OCI-LY1 (cell line): ENCODE measurements at regions not wholly inside any gene's neighbourhood (a gene's known extent, or its start where the extent isn't known, plus 50 kb on each side); places are given as distances from the start of the nearest gene placed in this dataset.

Source experiments
- H2AFZ ChIP-seq: fragments of 200-600 bp; sonication (generic), shearing (Covaris generic); 2 replicates; pipeline ENCODE4 v1.6.0; 2014; ENCODE audit warnings: antibody characterized with exemption, mild to moderate bottlenecking, low read length
- H3F3A ChIP-seq: fragments of 200-600 bp; sonication (generic), shearing (Covaris generic); 2 replicates; pipeline ENCODE4 v1.6.0; 2014; ENCODE audit warnings: mild to moderate bottlenecking, antibody characterized with exemption, low read length, moderate library complexity; ENCODE audit not compliant: insufficient read depth
- H3K27ac ChIP-seq: fragments of 200-600 bp; sonication (generic); 2 replicates; pipeline ENCODE4 v1.5.1; 2014; ENCODE audit warnings: low read length, mixed run types, mild to moderate bottlenecking, low read depth; ENCODE audit not compliant: poor library complexity, severe bottlenecking
- H3K27me3 ChIP-seq: fragments of 200-600 bp; sonication (generic); 2 replicates; pipeline ENCODE4 v1.6.0; 2014; ENCODE audit warnings: antibody characterized with exemption, mild to moderate bottlenecking, low read length, moderate library complexity; ENCODE audit not compliant: insufficient read depth
- H3K36me3 ChIP-seq: fragments of 200-600 bp; sonication (generic); 2 replicates; pipeline ENCODE4 v1.6.1; 2014; ENCODE audit warnings: mild to moderate bottlenecking, antibody characterized with exemption, low read length, moderate library complexity, mixed read lengths; ENCODE audit not compliant: insufficient read depth
- H3K4me1 ChIP-seq: fragments of 200-600 bp; sonication (generic); 2 replicates; pipeline ENCODE4 v1.5.1; 2014; ENCODE audit warnings: mild to moderate bottlenecking, low read length, moderate library complexity; ENCODE audit not compliant: insufficient read depth, severe bottlenecking
- H3K4me2 ChIP-seq: fragments of 200-600 bp; sonication (generic), shearing (Covaris generic); 2 replicates; pipeline ENCODE4 v1.6.1; 2014; ENCODE audit warnings: low read length
- H3K4me3 ChIP-seq: fragments of 200-600 bp; sonication (generic); 2 replicates; pipeline ENCODE4 v1.5.1; 2014; ENCODE audit warnings: low read length, low read depth, mild to moderate bottlenecking, mixed read lengths; ENCODE audit not compliant: poor library complexity, severe bottlenecking
- H3K79me2 ChIP-seq: fragments of 200-600 bp; shearing (Covaris generic); 2 replicates; pipeline ENCODE4 v1.6.1; 2016; ENCODE audit warnings: mixed run types, low read length, mixed read lengths; ENCODE audit not compliant: insufficient read depth
- H3K9ac ChIP-seq: fragments of 200-600 bp; sonication (generic), shearing (Covaris generic); 2 replicates; pipeline ENCODE4 v1.6.1; 2014; ENCODE audit warnings: mild to moderate bottlenecking, low read length, mixed read lengths
- H3K9me2 ChIP-seq: fragments of 200-600 bp; sonication (generic), shearing (Covaris generic); 2 replicates; pipeline ENCODE4 v1.6.1; 2014; ENCODE audit warnings: low read depth, mild to moderate bottlenecking, low read length, mixed read lengths
- H3K9me3 ChIP-seq: fragments of 200-600 bp; shearing (Covaris generic); 2 replicates; pipeline ENCODE4 v1.6.1; 2014; ENCODE audit warnings: low read length, mixed read lengths
- H4K20me1 ChIP-seq: fragments of 200-600 bp; sonication (generic), shearing (Covaris generic); 2 replicates; pipeline ENCODE4 v1.6.0; 2016; ENCODE audit warnings: mild to moderate bottlenecking, low read length; ENCODE audit not compliant: insufficient read depth
- EZH2 ChIP-seq: fragments of 200-600 bp; sonication (generic), shearing (Covaris generic); IDR thresholded peaks from 2 replicates; pipeline ENCODE4 v1.8.0; 2017; ENCODE audit warnings: borderline replicate concordance, mixed run types, mild to moderate bottlenecking, antibody characterized with exemption, low read length, moderate library complexity, mixed read lengths
- TF ChIP-seq, protein P1 (sequence below): fragments of 200-600 bp; sonication (generic), shearing (Covaris generic); IDR thresholded peaks from 2 replicates; pipeline ENCODE4 v1.5.1; 2017; ENCODE audit warnings: mild to moderate bottlenecking, antibody characterized with exemption, low read length, moderate library complexity, mixed read lengths

DNA sequence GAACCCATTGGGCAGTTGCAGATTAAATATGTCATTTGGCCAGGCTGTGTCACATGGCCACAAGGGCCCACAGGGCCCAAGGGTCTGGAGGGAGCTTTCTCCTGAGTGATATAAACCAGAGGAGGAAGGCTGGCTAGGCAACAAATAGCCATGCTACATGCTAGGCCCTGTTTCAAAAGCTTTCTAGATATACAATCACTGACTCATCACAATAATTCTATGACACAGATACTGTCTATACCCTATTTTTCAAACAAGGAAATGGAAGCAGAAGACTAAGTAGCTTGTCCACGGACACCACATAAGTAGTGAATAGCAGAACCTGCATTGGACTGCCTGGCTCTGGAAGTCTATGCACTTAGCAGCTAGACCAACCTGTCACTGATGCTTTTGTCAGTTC, 625.4 kb downstream of the NTRK3 start:
- Histone ChIP-seq H4K20me1 (no peaks in the 10 kb centered on the region), H2AFZ (no peak overlapping the region), H3K79me2 (no peaks in the 10 kb centered on the region), H3K4me1 (no peaks in the 10 kb centered on the region), H3F3A (no peaks in the 10 kb centered on the region), H3K27ac (no peak overlapping the region), H3K27me3 (no peaks in the 10 kb centered on the region), H3K4me2 (no peak overlapping the region), H3K36me3 (no peaks in the 10 kb centered on the region), H3K4me3 (no peak overlapping the region), H3K9ac (no peak overlapping the region), H3K9me3 (no peaks in the 10 kb centered on the region), H3K9me2 (no peaks in the 10 kb centered on the region)
- no peak for TF ChIP-seq EZH2
- TF ChIP-seq, protein P1, sequence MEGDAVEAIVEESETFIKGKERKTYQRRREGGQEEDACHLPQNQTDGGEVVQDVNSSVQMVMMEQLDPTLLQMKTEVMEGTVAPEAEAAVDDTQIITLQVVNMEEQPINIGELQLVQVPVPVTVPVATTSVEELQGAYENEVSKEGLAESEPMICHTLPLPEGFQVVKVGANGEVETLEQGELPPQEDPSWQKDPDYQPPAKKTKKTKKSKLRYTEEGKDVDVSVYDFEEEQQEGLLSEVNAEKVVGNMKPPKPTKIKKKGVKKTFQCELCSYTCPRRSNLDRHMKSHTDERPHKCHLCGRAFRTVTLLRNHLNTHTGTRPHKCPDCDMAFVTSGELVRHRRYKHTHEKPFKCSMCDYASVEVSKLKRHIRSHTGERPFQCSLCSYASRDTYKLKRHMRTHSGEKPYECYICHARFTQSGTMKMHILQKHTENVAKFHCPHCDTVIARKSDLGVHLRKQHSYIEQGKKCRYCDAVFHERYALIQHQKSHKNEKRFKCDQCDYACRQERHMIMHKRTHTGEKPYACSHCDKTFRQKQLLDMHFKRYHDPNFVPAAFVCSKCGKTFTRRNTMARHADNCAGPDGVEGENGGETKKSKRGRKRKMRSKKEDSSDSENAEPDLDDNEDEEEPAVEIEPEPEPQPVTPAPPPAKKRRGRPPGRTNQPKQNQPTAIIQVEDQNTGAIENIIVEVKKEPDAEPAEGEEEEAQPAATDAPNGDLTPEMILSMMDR: no peak

DNA sequence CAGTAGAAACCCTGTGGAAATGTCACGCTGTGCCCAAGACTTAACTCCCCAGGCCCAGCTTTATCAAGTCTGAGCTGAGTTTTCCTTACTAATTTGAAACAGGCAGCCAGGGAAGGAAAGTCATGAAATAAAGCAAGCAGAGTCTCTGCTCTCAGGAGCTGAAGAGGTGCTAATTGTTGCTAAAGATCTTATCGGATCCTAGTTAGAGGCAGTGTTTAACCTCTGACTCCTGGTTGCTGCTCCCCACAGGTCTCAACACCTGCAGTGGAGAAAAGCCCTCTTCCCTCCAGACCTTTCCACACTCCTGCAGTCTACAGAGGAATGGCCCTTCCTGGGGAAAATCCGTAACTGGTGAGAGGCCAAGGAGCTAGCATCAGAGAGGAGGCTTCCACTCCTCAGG, 628.2 kb downstream of the NTRK3 start:
- Histone ChIP-seq H3K9me2 (no peaks in the 10 kb centered on the region), H3K9ac (no peak overlapping the region), H3K4me2 (no peak overlapping the region), H3K4me3 (no peak overlapping the region), H3K79me2 (no peaks in the 10 kb centered on the region), H3K27ac (no peak overlapping the region), H2AFZ (no peak overlapping the region), H3K4me1 (no peaks in the 10 kb centered on the region), H3F3A (no peaks in the 10 kb centered on the region), H3K9me3 (no peaks in the 10 kb centered on the region), H3K36me3 (no peaks in the 10 kb centered on the region), H4K20me1 (no peaks in the 10 kb centered on the region), H3K27me3 (no peaks in the 10 kb centered on the region)
- no peak for TF ChIP-seq EZH2
- TF ChIP-seq, protein P1: no peak

DNA sequence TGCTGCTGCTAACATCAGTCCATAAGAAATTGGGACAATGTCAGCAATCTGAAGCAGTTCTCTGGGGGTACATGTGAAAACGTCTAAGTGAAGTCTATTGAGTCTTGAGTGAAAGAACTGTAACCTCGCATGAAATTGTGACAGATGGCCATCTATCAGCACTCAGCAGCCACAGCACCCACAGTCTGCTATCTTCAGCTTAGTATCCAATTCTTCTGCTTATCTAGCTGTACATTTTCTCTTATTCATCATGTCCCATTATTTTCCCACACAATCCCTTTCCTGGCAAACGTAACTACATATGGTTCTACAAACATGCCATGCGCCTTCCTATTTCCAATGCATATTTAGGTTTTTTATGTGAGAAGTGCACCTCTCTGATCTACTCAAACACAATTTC, 629.7 kb downstream of the NTRK3 start:
- no peaks in the 10 kb centered on the region for H3K27me3 ChIP-seq
- H3K27ac ChIP-seq: no peak overlapping the region
- no peaks in the 10 kb centered on the region for H3F3A ChIP-seq
- no peaks in the 10 kb centered on the region for H3K4me1 ChIP-seq
- no peaks in the 10 kb centered on the region for H3K79me2 ChIP-seq
- no peak overlapping the region for H3K4me2 ChIP-seq
- H3K36me3 ChIP-seq: no peaks in the 10 kb centered on the region
- no peak overlapping the region for H3K4me3 ChIP-seq
- TF ChIP-seq, protein P1: no peak
- TF ChIP-seq EZH2: no peak
- H3K9me3 ChIP-seq: no peaks in the 10 kb centered on the region
- H3K9me2 ChIP-seq: no peaks in the 10 kb centered on the region
- H3K9ac ChIP-seq: no peak overlapping the region
- H4K20me1 ChIP-seq: no peaks in the 10 kb centered on the region
- no peak overlapping the region for H2AFZ ChIP-seq
